ENCODE measurements at regions not wholly inside any gene's neighbourhood (a gene's known extent, or its start where the extent isn't known, plus 50 kb on each side); places are given as distances from the start of the nearest gene placed in this dataset.

DNA sequence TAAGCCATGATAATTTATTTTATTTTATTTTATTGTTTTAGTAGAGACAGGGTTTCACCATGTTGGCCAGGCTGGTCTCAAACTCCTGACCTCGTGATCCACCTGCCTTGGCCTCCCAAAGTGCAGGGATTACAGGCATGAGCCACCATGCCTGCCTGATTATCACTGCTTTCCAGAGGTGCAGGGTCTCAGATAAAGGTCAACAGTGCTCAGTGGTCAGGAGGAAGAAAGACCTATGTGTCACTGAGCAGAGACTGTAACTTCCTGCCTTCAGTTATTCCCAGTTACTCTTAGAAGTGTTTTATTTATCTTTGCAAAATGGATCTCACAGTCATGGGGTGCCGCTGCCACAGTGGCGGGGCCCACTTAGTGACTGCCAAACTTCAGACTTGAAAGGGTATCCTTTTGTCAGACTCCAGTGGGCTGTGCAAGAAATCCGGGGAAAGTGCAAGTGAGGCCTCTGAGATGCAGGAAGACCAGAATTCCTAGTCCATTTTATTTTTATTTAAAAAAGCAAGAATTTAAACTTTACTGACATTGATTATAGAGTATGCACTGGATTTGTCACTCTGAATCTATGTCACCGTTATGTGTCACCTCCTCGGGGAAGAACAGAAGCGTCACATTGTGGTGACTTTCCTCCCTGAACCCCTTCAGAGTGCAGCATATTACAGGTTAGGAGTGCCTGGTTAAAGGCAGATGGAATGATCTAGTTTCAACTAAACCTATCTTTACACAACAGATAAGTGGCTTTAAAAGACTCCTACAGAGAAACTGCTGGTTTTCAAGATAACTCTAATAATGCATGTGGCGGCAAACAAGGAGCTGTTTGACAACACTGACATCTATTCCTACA, 59.1 kb upstream of the BICD1 start:
- H3K4me3 ChIP-seq: no peak overlapping the region
- H3K27me3 ChIP-seq: no peaks in the 10 kb centered on the region
- DNase-seq: no peak
- H3K4me1 ChIP-seq: no peaks in the 10 kb centered on the region
- no peak overlapping the region for H3K27ac ChIP-seq
- no peaks in the 10 kb centered on the region for H3K36me3 ChIP-seq
- intact Hi-C loops (cut with DNase I): no loop called here
- WGBS, 2 donors: 88 to 90% methylated on average over 8 of the region's 8 CpGs
- peaks cover 0 to 8% (median 7%) of the 10 kb centered on the region in 4 donors for H3K9me3 ChIP-seq
- TF ChIP-seq POLR2A (IDR thresholded peaks at IDR 0.05) (no peak), EP300 (IDR thresholded peaks at IDR 0.05) (no peak), POLR2AphosphoS5 (IDR thresholded peaks at IDR 0.05) (no peak)
- TF ChIP-seq, protein P1, sequence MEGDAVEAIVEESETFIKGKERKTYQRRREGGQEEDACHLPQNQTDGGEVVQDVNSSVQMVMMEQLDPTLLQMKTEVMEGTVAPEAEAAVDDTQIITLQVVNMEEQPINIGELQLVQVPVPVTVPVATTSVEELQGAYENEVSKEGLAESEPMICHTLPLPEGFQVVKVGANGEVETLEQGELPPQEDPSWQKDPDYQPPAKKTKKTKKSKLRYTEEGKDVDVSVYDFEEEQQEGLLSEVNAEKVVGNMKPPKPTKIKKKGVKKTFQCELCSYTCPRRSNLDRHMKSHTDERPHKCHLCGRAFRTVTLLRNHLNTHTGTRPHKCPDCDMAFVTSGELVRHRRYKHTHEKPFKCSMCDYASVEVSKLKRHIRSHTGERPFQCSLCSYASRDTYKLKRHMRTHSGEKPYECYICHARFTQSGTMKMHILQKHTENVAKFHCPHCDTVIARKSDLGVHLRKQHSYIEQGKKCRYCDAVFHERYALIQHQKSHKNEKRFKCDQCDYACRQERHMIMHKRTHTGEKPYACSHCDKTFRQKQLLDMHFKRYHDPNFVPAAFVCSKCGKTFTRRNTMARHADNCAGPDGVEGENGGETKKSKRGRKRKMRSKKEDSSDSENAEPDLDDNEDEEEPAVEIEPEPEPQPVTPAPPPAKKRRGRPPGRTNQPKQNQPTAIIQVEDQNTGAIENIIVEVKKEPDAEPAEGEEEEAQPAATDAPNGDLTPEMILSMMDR (IDR thresholded peaks at IDR 0.05): no peak

DNA sequence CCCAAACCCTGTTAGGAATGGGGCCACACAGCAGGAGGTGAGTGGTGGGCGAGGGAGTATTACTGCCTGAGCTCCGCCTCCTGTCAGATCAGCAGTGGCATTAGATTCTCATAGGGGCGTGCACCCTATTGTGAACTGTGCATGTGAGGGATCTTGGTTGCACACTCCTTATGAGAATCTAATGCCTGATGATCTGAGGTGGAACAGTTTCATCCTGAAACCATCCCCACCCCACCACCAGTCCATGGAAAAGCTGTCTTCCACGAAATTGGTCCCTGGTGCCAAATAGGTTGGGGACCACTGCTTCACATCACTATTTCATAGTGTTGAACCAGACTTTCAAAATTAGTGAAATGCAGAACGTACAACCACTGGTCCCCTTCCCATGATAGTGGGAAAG, 57.9 kb upstream of the BICD1 start:
- 91 to 92% methylated on average over 5 of the region's 5 CpGs for WGBS, 2 donors
- TF ChIP-seq, protein P1 (IDR thresholded peaks at IDR 0.05): no peak
- no peak for TF ChIP-seq POLR2A (IDR thresholded peaks at IDR 0.05)
- no peak for TF ChIP-seq EP300 (IDR thresholded peaks at IDR 0.05)
- no peak for TF ChIP-seq POLR2AphosphoS5 (IDR thresholded peaks at IDR 0.05)

DNA sequence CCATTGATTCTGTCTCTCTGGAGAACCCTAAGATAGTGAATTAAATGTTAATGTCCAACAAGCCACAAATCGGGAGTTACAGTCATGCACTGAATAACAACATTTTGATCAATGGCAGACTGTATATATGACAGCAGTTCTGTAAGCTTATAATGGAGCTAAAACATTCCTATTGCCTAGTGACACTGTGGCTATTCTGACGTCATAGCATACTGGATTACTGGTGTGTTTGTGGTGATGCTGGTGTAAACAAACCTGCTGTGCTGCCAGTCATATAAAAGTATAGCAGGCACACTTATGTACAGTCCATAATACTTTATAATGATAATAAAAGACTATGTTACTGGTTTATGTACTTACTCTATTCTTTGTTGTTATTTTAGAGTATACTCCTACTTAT, 56.7 kb upstream of the BICD1 start:
- DNase-seq: no peak
- WGBS, 2 donors: 44 to 73% methylated on average over 2 of the region's 2 CpGs
- intact Hi-C loops (cut with DNase I): no loop called here

More for the DNA sequence above, 57.9 kb upstream of the BICD1 start:
- Histone ChIP-seq H3K9me3 (peaks cover 0 to 5% (median 3%) of the 10 kb centered on the region in 4 donors), H3K27ac (no peak overlapping the region), H3K27me3 (no peaks in the 10 kb centered on the region), H3K4me3 (no peak overlapping the region), H3K4me1 (no peaks in the 10 kb centered on the region), H3K36me3 (no peaks in the 10 kb centered on the region)
- DNase-seq: no peak
- intact Hi-C loops (cut with DNase I): no loop called here

GRCh38 chr12:32051511-32052211, 55.0 kb upstream of the BICD1 start:
- 65 to 80% methylated on average over 4 of the region's 4 CpGs for WGBS, 2 donors
- no peaks in the 10 kb centered on the region for H3K9me3 ChIP-seq
- no peak for DNase-seq
- no peak overlapping the region for H3K4me3 ChIP-seq
- H3K4me1 ChIP-seq: no peaks in the 10 kb centered on the region
- no peak overlapping the region for H3K27ac ChIP-seq
- H3K27me3 ChIP-seq: no peaks in the 10 kb centered on the region
- intact Hi-C loops (cut with DNase I): no loop called here
- no peak for TF ChIP-seq POLR2A (IDR thresholded peaks at IDR 0.05)
- peak in 1 of 4 donors; percentile 10 for TF ChIP-seq POLR2AphosphoS5 (IDR thresholded peaks at IDR 0.05)
- H3K36me3 ChIP-seq: no peaks in the 10 kb centered on the region

More for the DNA sequence above, 56.7 kb upstream of the BICD1 start:
- Histone ChIP-seq H3K27ac (no peak overlapping the region), H3K27me3 (no peaks in the 10 kb centered on the region), H3K9me3 (no peaks in the 10 kb centered on the region), H3K4me3 (no peak overlapping the region), H3K4me1 (no peaks in the 10 kb centered on the region), H3K36me3 (no peaks in the 10 kb centered on the region)
- TF ChIP-seq POLR2AphosphoS5 (IDR thresholded peaks at IDR 0.05): no peak
- TF ChIP-seq POLR2A (IDR thresholded peaks at IDR 0.05): no peak
- TF ChIP-seq, protein P1 (IDR thresholded peaks at IDR 0.05): no peak
- TF ChIP-seq EP300 (IDR thresholded peaks at IDR 0.05): no peak

DNA sequence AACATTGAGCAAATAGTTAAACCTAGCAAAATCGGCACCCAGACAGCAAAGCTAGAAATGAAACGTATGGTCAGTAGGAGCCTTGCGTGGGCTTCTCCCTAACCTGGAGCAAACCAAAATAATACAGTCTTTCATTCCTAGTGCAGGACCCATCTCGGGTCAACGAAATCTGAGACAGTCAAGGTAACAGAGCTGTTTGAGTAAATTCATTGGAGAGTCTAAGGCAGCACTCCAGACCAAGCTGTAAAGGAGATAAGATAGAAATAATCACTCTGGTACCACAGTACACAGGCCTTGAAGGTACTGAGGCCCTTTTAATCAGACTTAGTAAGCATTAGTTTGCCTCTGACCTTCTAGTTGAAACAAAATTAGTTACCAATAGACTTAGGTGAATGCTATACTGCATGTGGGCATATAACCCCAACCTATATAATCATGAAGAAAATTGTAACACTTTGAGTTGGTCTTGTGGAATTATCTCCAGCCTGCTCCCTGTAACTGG, 54.4 kb upstream of the BICD1 start:
- intact Hi-C loops (cut with DNase I): no loop called here
- TF ChIP-seq POLR2AphosphoS5 (IDR thresholded peaks at IDR 0.05) (no peak), POLR2A (IDR thresholded peaks at IDR 0.05) (no peak), EP300 (IDR thresholded peaks at IDR 0.05) (no peak)
- TF ChIP-seq, protein P1 (IDR thresholded peaks at IDR 0.05): no peak
- no peak for DNase-seq
- 55 to 63% methylated on average over 5 of the region's 5 CpGs for WGBS, 2 donors
- Histone ChIP-seq H3K4me1 (no peaks in the 10 kb centered on the region), H3K27ac (no peak overlapping the region), H3K27me3 (no peaks in the 10 kb centered on the region), H3K9me3 (no peaks in the 10 kb centered on the region), H3K36me3 (no peaks in the 10 kb centered on the region), H3K4me3 (no peak overlapping the region)

Data from sigmoid colon (tissue), 6 donors.